ENCODE measurements at regions not wholly inside any gene's neighbourhood (a gene's known extent, or its start where the extent isn't known, plus 50 kb on each side); places are given as distances from the start of the nearest gene placed in this dataset.

DNA sequence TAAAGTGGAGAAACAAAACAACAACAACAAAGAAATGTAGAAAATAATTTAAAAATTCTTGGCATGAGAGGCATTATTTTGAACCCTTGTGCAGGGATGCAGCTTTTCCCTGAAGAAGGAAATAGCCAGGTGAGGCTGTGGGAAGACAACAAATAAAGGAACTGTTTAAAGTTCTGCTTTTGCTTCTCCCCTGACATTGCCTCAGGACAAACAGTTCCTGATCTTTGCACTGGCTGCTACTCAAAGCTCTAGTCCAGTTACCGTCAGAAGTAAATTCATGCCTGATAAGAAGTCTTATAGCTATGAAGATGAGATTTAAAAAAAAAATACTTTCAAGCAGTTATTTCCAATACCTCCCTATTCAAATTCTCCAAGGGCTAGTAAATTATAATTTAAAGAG is 233.8 kb downstream of the IL15 start:
- TF ChIP-seq, protein P1, sequence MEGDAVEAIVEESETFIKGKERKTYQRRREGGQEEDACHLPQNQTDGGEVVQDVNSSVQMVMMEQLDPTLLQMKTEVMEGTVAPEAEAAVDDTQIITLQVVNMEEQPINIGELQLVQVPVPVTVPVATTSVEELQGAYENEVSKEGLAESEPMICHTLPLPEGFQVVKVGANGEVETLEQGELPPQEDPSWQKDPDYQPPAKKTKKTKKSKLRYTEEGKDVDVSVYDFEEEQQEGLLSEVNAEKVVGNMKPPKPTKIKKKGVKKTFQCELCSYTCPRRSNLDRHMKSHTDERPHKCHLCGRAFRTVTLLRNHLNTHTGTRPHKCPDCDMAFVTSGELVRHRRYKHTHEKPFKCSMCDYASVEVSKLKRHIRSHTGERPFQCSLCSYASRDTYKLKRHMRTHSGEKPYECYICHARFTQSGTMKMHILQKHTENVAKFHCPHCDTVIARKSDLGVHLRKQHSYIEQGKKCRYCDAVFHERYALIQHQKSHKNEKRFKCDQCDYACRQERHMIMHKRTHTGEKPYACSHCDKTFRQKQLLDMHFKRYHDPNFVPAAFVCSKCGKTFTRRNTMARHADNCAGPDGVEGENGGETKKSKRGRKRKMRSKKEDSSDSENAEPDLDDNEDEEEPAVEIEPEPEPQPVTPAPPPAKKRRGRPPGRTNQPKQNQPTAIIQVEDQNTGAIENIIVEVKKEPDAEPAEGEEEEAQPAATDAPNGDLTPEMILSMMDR (IDR thresholded peaks at IDR 0.05): no peak
- no peak for TF ChIP-seq ZFX (IDR thresholded peaks at IDR 0.05; ENCODE audit: borderline replicate concordance)

Measured in 22Rv1 (cell line).